ENCODE measurements at regions not wholly inside any gene's neighbourhood (a gene's known extent, or its start where the extent isn't known, plus 50 kb on each side); places are given as distances from the start of the nearest gene placed in this dataset.

DNA sequence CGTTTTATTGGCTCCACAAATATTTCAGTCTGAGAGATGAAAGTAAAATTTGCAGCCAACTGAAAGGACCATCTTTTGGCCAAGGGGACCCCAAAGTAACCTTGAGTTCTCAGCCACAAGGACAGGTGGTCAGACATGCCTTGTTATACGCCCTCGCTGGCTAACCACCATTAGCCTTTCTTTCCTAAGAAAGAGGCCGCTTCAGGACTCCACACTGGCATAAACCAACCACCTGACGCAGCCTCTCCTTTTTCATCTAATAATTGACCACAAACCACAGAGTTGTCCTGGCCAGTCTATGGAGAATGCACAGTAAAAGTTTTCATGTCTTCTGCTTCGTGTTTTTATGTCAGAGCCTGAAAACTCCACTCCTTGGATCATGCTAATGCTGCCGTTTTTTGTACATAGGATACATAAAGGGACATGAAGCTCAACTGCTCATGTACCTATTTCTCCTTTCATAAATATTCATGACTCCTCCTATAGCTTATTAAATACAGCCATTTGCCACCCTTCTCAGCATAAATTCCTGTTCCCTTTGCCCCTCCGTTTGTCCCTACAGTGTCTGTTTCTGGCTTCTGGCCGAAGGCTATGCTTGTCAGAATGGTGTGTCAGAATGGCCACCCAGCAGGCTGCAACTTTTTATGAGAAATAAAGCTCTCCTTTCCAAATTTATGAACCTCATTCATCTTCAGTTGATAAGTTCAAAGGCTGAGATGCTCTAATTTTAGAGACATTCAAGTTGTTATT is 374.1 kb upstream of the RBMS3 start:
- no peak for DNase-seq

- no peak for DNase-seq
These were observed 373.3 kb upstream of the RBMS3 start for GRCh38 chr3:28907616-28908015.

DNA sequence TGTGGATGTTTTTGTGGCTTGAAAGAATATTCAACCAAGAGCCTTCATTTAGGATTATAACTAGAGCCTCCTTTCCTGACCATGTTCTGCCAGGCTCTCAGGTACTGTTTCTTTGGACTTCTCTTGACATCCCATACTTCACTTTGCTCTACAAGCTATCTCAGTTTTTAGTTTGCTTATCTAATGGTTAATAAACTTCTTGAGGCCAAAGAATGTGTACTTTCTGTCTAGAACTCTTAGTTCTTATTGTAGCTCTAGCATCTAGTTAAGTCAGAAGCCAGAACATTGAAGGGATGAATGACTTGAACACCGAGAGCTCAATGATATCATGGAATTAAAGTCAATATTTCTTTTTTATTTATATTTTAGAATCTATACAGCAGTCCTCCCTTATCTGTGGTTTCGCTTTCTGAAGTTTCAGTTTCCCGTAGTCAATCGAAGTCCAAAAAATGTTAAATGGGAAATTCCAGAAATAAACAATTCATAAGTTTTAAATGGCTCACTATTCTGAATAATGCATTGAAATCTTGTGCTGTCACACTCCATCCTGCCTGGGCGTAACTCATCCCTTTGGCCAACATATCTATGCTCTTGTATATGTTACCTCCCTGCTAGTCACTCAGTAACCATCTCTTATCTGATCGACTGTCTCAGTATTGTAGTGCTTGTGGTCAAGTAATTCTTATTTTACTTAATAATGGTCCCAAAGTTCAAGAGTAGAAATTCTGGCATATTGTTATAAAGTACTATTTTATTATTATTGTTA is 368.6 kb upstream of the RBMS3 start:
- DNase-seq, result no peak

DNA sequence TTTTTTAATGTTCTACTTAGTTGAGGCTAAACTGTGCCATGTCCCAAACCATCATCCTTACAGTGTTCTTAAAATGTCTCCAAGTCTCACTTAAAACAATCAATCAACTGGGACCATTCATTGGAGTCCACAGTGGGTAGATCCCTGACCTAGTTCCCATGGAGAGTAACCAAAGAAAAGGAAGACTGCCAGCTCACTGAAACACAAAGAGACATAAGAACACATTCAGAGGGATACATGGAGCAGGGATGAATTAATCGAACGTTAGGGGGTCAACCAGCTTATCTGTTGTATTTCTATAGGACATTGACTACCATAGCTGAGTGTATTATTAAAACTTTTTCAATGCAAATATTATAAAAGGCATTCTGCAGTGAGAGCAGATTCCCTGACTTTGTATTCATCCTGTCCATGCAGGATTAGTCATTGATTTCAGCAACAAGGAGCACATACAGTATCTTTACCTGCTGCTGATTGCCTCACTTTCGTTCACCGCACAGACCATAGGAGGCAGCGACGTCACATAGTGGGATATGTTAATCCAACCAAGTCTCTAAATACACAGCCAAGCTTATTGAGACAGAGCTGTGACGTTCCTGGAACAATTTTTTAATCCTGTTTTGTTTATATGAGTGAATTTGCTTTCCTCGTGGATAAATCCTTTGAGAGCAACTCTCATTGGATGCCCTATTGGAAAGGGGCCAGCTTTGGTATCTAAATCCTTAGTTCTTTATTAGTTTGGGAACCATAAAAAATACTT is 364.9 kb upstream of the RBMS3 start:
- DNase-seq, result peak; percentile 27

- peak; percentile 19 for DNase-seq
These were observed 364.0 kb upstream of the RBMS3 start for GRCh38 chr3:28916713-28917499.

GRCh38 chr3:28917895-28918475 is 362.9 kb upstream of the RBMS3 start:
- no peak for DNase-seq

DNA sequence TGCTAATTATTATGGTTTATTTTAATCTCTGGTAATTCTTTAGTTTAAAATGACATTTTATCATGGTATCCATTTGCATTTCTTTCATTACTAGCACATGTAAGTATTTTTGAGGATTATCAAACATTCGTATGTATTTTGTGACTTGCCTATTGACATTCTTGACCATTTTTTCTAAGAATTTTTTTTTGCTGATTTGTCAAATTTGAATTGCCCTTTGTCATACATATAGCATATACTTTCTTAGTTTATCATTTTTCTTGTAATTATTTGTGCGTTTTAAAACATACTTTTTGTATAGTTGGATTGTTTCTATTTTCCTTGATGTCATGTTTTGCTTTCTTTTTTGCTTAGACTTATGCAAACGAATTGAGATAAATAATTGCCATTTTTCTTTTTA is 358.5 kb upstream of the RBMS3 start:
- no peak for DNase-seq

DNA sequence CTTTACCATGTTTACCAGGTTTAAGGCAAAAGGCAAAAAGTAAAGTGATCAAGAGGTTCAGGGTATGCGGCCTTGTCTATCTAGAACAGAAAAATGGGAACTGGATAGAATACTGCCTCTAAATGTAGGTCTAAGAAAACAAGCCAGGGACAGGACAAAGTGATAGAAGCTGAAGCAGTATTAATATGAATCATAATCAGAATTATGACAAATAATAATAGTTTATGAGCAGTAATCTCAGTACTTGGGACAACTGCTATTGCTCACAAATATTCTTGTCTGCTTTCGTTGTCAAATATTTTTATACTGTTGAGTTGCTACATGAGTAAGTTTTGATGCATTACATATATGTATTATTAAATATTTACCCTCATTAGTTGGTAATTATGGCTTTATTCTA is 356.9 kb upstream of the RBMS3 start:
- no peak for DNase-seq

- no peak for DNase-seq
These were observed 356.0 kb upstream of the RBMS3 start for GRCh38 chr3:28924744-28925360.

DNA sequence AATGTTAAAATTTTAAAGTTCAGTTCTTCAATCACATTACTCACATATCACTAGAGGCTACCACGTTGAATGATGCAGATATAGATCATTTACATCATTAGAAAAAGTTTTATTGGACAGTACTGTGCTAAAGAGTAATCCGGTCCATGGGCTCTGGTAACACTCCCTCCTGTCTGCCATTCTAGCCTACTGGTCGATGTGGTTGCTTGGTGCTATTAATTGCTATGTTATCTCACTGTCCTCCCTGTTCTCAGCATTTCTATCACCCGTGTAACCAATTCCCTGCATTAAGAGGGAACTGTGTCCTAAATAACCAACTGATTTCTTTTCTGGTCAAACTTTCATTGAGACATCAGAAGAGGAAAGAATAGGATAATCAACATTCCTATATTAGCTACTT is 347.5 kb upstream of the RBMS3 start:
- no peak for DNase-seq

DNA sequence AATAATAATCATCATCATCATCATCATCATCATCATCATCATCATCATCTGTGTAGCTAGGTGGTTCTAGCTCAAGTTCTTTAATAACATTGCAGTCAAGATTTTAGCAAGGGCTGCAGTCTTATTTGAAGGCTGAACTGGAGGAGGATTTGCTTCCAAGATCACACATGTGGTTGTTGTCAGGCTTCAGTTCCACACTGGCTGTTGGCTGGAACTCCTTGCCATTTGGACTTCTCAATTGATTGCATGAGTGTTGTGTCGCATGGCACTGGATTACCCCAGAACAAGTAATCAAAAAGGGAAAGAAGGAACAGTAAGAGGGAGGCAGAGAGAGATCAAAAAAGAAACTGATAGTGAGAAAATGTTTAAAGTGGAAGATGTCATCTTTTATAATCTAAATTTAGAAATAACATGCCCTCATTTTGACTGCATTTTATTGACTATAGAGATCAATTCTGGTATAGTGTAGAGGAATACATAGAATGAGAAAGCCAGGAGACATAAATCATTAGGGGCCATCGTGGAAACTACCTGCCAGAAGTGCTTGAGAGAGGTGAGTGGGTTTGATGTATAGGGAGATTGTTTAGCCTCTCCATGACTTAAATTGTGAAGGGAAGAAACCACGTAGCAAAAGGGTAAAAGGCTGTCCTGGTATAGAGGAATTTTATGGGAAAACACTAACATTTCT is 346.6 kb upstream of the RBMS3 start:
- no peak for DNase-seq

GRCh38 chr3:28935146-28935545 is 345.7 kb upstream of the RBMS3 start:
- DNase-seq, result no peak

DNA sequence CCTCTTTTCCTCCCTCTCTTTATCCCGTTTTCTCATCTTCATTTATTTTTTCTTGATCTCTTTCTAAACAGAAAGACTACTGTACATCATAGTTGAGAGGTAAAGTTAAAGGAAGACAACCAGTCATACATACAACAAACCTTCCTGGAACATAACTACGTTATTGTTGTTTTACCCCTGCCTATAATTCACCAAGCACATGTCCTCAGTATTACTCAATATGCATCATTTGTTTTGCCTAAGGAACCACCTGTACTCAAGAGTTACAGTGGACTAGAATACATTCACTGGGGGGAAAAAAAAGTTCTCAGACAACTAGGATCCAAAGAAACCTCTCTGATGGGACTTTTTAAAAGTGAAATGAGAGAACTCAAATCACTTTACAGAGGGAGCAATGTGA is 344.7 kb upstream of the RBMS3 start:
- no peak for DNase-seq

GRCh38 chr3:28940530-28940929 is 340.3 kb upstream of the RBMS3 start:
- DNase-seq, result no peak

DNA sequence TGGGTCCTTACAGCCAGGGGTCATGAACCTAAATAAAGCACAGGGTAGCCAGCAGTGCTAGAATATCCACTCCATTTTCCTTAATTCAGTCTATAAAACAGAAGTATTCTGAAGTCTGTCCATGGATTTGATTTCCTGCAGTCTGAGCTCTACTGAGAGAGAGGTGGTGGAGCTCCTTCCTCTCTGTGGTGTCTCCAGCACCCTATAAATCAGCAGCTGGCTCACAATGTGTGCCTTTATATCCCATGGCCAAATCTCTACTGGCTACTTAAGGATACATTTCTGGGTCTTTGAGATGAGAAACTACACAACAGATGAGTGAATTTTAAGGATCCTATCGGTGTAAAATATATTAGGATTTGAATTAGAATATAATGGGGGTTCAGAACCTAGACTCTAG is 339.9 kb upstream of the RBMS3 start:
- DNase-seq, result no peak

- DNase-seq, result no peak
These were observed 333.8 kb upstream of the RBMS3 start for GRCh38 chr3:28947061-28947460.

DNA sequence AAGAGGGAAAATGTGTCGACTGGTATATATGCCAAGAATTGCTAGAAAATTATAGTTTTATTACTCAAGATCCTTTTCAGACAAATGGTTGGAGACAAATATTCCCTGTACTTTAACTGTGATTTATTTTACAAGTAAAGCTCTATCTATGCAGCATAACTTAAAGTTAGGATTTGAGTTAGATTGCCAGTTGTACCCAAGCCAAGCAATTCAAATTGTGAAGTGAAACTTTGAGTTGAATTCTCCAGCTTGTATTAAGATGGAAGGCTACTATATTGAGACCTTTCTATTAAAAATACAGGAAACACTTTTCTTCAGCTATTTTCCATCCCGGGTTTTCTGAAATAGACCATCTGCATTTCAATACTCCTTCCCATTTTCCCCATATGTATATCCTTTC is 333.1 kb upstream of the RBMS3 start:
- no peak for DNase-seq

GRCh38 chr3:28948685-28949084 is 332.2 kb upstream of the RBMS3 start:
- no peak for DNase-seq

DNA sequence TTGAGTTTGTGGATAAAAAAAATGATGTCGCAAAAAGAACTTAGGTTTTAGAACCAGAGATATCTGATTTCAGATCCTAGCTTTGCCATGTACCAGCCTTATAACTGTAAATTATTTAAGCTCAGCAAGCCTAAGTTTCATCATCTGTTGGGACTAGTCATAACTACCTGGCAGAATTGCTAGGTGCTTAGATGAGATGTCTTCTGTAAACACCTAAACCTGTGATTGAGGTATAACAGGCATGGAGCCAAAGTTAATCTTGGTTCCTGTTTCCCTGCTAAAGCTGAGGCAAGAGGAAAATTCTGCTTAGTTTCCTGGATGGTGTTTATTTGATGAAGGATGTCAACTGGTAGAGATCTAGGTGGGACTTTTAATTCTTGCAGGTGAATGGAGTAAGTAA is 331.3 kb upstream of the RBMS3 start:
- DNase-seq, result no peak

- no peak for DNase-seq
These were observed 330.3 kb upstream of the RBMS3 start for GRCh38 chr3:28950614-28951013.

DNA sequence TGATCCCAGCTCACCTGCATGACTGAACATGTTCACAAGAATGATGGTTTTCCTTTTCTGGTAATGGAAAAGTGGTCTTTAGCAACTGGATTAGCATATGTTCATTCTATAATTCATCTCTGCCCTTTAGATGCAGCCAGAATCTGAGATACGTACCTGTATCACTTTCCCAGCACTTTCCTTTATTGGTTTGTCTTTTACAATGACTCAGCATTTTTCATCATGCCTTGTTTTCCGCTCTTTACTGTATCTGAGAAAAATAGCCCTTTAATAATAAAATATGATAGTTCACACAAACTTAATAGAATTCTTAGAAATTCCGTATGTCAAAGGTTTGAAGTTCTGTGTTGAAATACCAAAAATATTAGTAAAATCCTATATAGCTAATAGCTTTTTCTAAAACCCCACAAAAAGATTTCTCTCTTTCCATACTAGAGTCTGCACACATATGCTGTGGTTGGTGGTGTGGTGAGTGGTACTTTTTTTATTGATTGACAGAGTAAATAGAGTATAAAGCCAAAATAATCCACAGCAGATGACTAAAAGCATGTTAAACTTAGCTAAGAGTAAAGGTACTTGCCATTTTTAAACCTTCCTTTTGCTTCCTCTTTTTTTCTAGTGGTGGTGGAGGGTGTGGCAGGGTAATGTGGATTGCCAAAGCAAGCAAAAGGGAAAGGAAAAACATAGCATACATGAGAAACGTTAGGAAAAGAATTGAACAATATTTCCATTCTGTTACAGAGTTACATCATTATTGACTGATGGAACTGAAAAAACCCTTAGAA is 328.9 kb upstream of the RBMS3 start:
- DNase-seq, result no peak
